HG02588 (cell line): ENCODE measurements at regions not wholly inside any gene's neighbourhood (a gene's known extent, or its start where the extent isn't known, plus 50 kb on each side); places are given as distances from the start of the nearest gene placed in this dataset.

Source experiments
- ATAC-seq: cut with Tn5 transposase; IDR thresholded peaks from one replicate; pipeline ENCODE4 v1.9.1; 2021; ENCODE audit warnings: mild to moderate bottlenecking, moderate library complexity; ENCODE audit not compliant: unreplicated experiment

- ATAC-seq, result no peak
Observed at GRCh38 chr1:58380345-58380744, 166.2 kb downstream of the OMA1 start.

- no peak for ATAC-seq
Observed at GRCh38 chr1:58367217-58367616, 179.3 kb downstream of the OMA1 start.

GRCh38 chr1:58365328-58365727 lies 181.2 kb downstream of the OMA1 start:
- ATAC-seq, result no peak

- ATAC-seq, result no peak
Observed at GRCh38 chr1:58363585-58363984, 182.9 kb downstream of the OMA1 start.

- no peak for ATAC-seq
Observed at GRCh38 chr1:58361134-58361533, 185.4 kb downstream of the OMA1 start.

- ATAC-seq, result no peak
Observed at GRCh38 chr1:58358346-58358745, 188.2 kb downstream of the OMA1 start.

- no peak for ATAC-seq
Observed at GRCh38 chr1:58356402-58356801, 190.1 kb downstream of the OMA1 start.

- no peak for ATAC-seq
Observed at GRCh38 chr1:58353168-58353567, 193.4 kb downstream of the OMA1 start.

GRCh38 chr1:58352476-58353092 lies 193.9 kb downstream of the OMA1 start:
- ATAC-seq, result no peak

- no peak for ATAC-seq
Observed at GRCh38 chr1:58346036-58346355, 200.5 kb downstream of the OMA1 start.

- no peak for ATAC-seq
Observed at GRCh38 chr1:58345215-58346035, 201.1 kb downstream of the OMA1 start.

- no peak for ATAC-seq
Observed at GRCh38 chr1:58340185-58340584, 206.3 kb downstream of the OMA1 start.

GRCh38 chr1:58338081-58338480 lies 208.4 kb downstream of the OMA1 start:
- no peak for ATAC-seq

GRCh38 chr1:58333511-58333910 lies 213.0 kb downstream of the OMA1 start:
- ATAC-seq, result no peak

GRCh38 chr1:58331156-58331555 lies 215.4 kb downstream of the OMA1 start:
- no peak for ATAC-seq

GRCh38 chr1:58325866-58326265 lies 220.7 kb downstream of the OMA1 start:
- no peak for ATAC-seq

GRCh38 chr1:58324558-58324957 lies 222.0 kb downstream of the OMA1 start:
- ATAC-seq, result no peak

GRCh38 chr1:58318157-58319005 lies 228.1 kb downstream of the OMA1 start:
- ATAC-seq, result no peak

- ATAC-seq, result no peak
Observed at GRCh38 chr1:58317694-58318093, 228.8 kb downstream of the OMA1 start.

GRCh38 chr1:58317086-58317485 lies 229.4 kb downstream of the OMA1 start:
- no peak for ATAC-seq

GRCh38 chr1:58316141-58316540 lies 230.4 kb downstream of the OMA1 start:
- ATAC-seq, result no peak
